ENCODE measurements at regions not wholly inside any gene's neighbourhood (a gene's known extent, or its start where the extent isn't known, plus 50 kb on each side); places are given as distances from the start of the nearest gene placed in this dataset.

DNA sequence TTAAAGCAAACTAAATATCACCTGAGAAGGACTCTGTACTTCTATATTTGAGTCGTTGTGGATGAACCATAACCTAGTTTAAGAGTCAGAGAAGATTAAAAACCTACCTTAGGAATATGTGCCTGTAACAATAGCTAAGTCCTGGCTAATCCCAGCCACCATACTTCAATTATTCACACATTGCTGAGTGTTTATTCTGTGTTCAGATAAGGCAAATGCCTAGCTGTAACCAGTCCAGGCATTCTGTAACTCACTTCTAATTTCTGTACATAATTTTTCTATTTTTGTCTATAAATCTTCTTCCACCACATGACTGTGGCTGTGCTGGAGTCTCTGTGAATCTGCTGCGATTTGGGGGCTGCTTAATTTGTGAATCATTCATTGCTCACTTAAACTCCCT lies 441.9 kb upstream of the ADAMTS5 start:
- H3K27me3 ChIP-seq (ENCODE audit: insufficient read depth, low read length) = no peaks in the 10 kb centered on the region
- no peak overlapping the region for H3K27ac ChIP-seq (ENCODE audit: low read depth, low read length)
- H3K36me3 ChIP-seq (ENCODE audit: insufficient read depth, low read length) = no peaks in the 10 kb centered on the region
- H2AFZ ChIP-seq (ENCODE audit: low read length, unreplicated experiment) = no peak overlapping the region
- no peaks in the 10 kb centered on the region for H3K79me2 ChIP-seq (ENCODE audit: control insufficient read depth, insufficient read depth, low read length, unreplicated experiment)
- H3K4me1 ChIP-seq (ENCODE audit: control insufficient read depth, insufficient read depth, low read length, unreplicated experiment) = peaks cover 4% of the 10 kb centered on the region
- H3K4me3 ChIP-seq (ENCODE audit: low read depth, low read length) = no peak overlapping the region

DNA sequence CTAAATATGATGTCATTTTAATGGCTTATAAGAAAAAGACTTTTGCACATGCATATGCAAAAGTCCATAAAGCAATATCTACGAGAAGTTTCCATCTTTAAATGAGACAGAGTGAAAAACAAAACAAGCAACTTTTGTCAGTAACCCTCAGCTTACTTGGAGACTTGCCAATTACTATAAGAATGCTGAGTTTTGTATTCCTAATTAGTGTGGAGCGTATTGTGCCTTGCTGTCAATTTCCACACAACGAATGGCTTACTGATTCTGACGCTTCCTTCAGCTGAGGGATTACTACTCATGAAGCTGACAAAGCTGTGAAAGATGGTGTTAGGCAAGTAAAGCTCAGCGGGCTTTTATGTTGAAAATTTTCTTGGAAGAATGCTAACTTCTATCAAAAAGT lies 440.4 kb upstream of the ADAMTS5 start:
- Histone ChIP-seq H3K4me1 (ENCODE audit: control insufficient read depth, insufficient read depth, low read length, unreplicated experiment) (peaks cover 4% of the 10 kb centered on the region), H3K36me3 (ENCODE audit: insufficient read depth, low read length) (no peaks in the 10 kb centered on the region), H3K27me3 (ENCODE audit: insufficient read depth, low read length) (no peaks in the 10 kb centered on the region)

DNA sequence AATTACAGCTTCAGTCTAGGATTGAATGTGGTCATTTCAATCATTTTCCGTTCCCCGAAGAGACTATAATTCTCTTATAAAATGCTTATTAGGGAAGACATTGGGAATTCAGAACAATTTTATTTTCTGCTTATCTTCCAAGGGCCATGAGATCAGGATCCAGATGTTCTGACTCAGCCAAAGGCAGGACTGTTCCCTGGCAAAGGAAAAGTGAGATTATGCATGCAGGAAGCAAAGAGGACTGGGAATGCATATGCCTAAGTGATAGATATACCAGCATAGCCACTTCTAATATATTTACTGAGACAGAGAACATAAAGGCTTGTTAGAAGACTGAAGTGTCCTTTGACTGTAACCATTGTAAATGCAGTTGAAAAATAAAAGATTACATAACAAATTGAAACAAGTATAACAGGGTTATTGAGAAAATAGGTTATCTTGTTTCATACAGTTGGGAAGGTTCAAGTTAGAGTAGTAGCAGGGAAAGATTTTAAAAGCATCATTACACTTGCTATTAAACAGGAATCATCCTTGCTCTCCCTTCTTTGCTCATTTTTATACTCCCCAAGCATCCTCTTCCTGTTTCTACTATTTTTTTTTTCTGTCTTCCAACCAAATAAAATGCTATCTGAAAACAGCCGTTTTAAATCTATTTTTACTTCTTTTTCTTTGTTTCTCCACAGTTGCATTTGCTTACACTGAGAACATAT lies 439.6 kb upstream of the ADAMTS5 start:
- Histone ChIP-seq H2AFZ (ENCODE audit: low read length, unreplicated experiment) (peak overlapping the region; percentile 0), H3K27ac (ENCODE audit: low read depth, low read length) (no peak overlapping the region), H3K4me1 (ENCODE audit: control insufficient read depth, insufficient read depth, low read length, unreplicated experiment) (peaks cover 4% of the 10 kb centered on the region), H3K4me3 (ENCODE audit: low read depth, low read length) (no peak overlapping the region), H3K79me2 (ENCODE audit: control insufficient read depth, insufficient read depth, low read length, unreplicated experiment) (no peaks in the 10 kb centered on the region), H3K27me3 (ENCODE audit: insufficient read depth, low read length) (no peaks in the 10 kb centered on the region), H3K36me3 (ENCODE audit: insufficient read depth, low read length) (no peaks in the 10 kb centered on the region)

More for the DNA sequence above, 440.4 kb upstream of the ADAMTS5 start:
- no peak overlapping the region for H3K27ac ChIP-seq (ENCODE audit: low read depth, low read length)
- H2AFZ ChIP-seq (ENCODE audit: low read length, unreplicated experiment) = no peak overlapping the region
- H3K4me3 ChIP-seq (ENCODE audit: low read depth, low read length) = no peak overlapping the region
- no peaks in the 10 kb centered on the region for H3K79me2 ChIP-seq (ENCODE audit: control insufficient read depth, insufficient read depth, low read length, unreplicated experiment)

DNA sequence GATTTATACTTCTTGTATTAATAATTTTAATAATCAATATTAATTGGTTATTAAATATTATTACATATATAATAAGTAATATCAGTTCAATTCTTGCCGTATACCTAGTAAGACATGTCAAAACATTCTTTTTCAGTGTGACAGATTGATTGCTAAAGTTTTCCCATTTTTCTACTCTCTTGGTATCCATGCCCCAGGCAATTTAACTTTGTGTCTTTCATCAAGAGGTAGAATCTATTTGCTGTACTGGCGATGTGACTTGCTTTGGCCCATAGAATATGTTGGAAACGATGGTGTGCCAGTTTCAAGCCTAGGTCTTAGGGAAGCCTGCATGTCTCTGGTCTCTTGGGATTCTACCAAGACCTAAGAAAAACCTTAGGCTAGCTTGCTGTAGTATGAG lies 436.1 kb upstream of the ADAMTS5 start:
- Histone ChIP-seq H2AFZ (ENCODE audit: low read length, unreplicated experiment) (no peak overlapping the region), H3K27me3 (ENCODE audit: insufficient read depth, low read length) (no peaks in the 10 kb centered on the region), H3K79me2 (ENCODE audit: control insufficient read depth, insufficient read depth, low read length, unreplicated experiment) (no peaks in the 10 kb centered on the region), H3K27ac (ENCODE audit: low read depth, low read length) (no peak overlapping the region), H3K4me3 (ENCODE audit: low read depth, low read length) (no peak overlapping the region), H3K4me1 (ENCODE audit: control insufficient read depth, insufficient read depth, low read length, unreplicated experiment) (peaks cover 4% of the 10 kb centered on the region), H3K36me3 (ENCODE audit: insufficient read depth, low read length) (no peaks in the 10 kb centered on the region)

DNA sequence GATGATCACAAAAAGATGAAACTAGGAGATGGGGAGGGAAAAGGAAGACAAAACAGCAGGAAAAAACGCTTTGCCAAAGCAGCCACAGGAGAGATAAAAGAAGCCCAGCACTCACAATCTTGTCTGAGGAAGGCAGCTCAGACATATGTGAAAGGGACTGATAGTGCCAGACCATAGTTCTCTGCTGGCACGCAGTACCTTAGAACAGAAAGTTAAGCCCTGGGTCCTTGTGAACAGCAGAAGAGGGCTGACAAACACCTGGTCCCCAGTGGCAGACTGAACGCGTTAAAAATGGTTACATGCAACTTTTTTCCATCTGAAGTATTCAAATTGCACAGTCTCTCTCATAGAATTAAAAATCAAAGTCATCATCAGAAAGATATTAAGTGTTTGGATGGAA lies 433.2 kb upstream of the ADAMTS5 start:
- H3K36me3 ChIP-seq (ENCODE audit: insufficient read depth, low read length) = no peaks in the 10 kb centered on the region
- no peaks in the 10 kb centered on the region for H3K4me1 ChIP-seq (ENCODE audit: control insufficient read depth, insufficient read depth, low read length, unreplicated experiment)
- no peak overlapping the region for H3K4me3 ChIP-seq (ENCODE audit: low read depth, low read length)
- H3K27me3 ChIP-seq (ENCODE audit: insufficient read depth, low read length) = no peaks in the 10 kb centered on the region
- H2AFZ ChIP-seq (ENCODE audit: low read length, unreplicated experiment) = no peak overlapping the region
- no peak overlapping the region for H3K27ac ChIP-seq (ENCODE audit: low read depth, low read length)
- no peaks in the 10 kb centered on the region for H3K79me2 ChIP-seq (ENCODE audit: control insufficient read depth, insufficient read depth, low read length, unreplicated experiment)

DNA sequence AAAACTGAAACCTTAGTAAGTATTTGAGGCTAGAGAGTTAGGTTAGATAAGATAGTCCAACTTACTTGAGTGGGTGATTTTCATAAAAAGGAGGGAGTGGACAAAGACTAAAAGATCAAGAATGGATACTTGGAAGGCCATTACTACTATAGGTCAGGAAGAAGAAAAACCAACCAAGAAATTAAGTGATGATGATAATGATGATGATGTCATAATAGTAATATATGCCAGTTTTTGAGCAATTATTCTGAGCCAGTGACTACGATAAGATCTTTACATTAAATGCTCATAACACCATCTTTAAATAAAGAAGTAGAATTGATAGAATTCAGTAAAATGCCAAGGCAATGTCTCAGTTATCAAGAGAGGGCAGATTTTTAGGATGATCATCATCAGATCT lies 430.7 kb upstream of the ADAMTS5 start:
- Histone ChIP-seq H3K79me2 (ENCODE audit: control insufficient read depth, insufficient read depth, low read length, unreplicated experiment) (no peaks in the 10 kb centered on the region), H2AFZ (ENCODE audit: low read length, unreplicated experiment) (no peak overlapping the region), H3K27ac (ENCODE audit: low read depth, low read length) (no peak overlapping the region), H3K4me3 (ENCODE audit: low read depth, low read length) (no peak overlapping the region), H3K27me3 (ENCODE audit: insufficient read depth, low read length) (no peaks in the 10 kb centered on the region), H3K36me3 (ENCODE audit: insufficient read depth, low read length) (no peaks in the 10 kb centered on the region), H3K4me1 (ENCODE audit: control insufficient read depth, insufficient read depth, low read length, unreplicated experiment) (no peaks in the 10 kb centered on the region)

DNA sequence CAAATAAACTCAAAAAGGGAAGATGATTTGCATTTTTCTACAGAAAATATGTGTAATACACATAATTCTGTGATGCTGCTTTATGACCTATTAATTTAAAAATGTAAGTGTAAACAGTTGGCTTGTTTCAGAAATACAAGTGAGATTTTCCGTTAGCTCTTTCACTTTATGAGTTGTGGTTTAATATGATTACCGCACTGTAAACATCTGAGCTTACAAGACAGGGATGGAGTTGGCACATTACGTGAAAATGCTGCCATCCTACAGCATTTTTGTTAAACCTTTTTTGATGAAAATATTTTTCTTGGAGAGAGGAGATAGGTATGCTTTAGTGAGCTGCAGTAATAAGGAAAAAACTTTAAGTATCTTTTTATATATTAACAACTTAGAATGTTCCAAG lies 426.8 kb upstream of the ADAMTS5 start:
- no peaks in the 10 kb centered on the region for H3K36me3 ChIP-seq (ENCODE audit: insufficient read depth, low read length)
- no peaks in the 10 kb centered on the region for H3K4me1 ChIP-seq (ENCODE audit: control insufficient read depth, insufficient read depth, low read length, unreplicated experiment)
- no peak overlapping the region for H3K4me3 ChIP-seq (ENCODE audit: low read depth, low read length)
- H3K27ac ChIP-seq (ENCODE audit: low read depth, low read length) = no peak overlapping the region
- H2AFZ ChIP-seq (ENCODE audit: low read length, unreplicated experiment) = no peak overlapping the region
- H3K79me2 ChIP-seq (ENCODE audit: control insufficient read depth, insufficient read depth, low read length, unreplicated experiment) = no peaks in the 10 kb centered on the region
- no peaks in the 10 kb centered on the region for H3K27me3 ChIP-seq (ENCODE audit: insufficient read depth, low read length)

DNA sequence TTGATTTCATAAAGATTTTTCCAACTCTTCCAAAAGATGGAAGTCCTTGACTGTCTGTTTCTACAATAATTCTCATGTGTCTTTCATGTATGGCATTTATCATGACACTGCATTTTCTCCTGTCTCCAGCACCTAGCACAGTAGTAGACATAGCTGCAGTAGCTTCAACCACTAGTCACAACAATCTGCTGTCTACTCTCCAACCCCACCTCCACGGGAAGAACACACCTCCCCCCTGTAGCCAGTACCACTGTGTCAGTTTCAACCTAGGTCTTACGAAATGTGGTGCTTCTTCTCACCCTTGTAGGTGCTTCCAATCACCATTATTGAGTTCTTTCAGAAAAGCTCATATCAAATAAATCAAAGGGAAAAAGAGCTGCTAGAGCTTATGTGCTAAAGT lies 425.1 kb upstream of the ADAMTS5 start:
- no peak overlapping the region for H3K4me3 ChIP-seq (ENCODE audit: low read depth, low read length)
- no peaks in the 10 kb centered on the region for H3K4me1 ChIP-seq (ENCODE audit: control insufficient read depth, insufficient read depth, low read length, unreplicated experiment)
- no peaks in the 10 kb centered on the region for H3K79me2 ChIP-seq (ENCODE audit: control insufficient read depth, insufficient read depth, low read length, unreplicated experiment)
- H3K27ac ChIP-seq (ENCODE audit: low read depth, low read length) = no peak overlapping the region
- no peaks in the 10 kb centered on the region for H3K27me3 ChIP-seq (ENCODE audit: insufficient read depth, low read length)
- H3K36me3 ChIP-seq (ENCODE audit: insufficient read depth, low read length) = no peaks in the 10 kb centered on the region
- H2AFZ ChIP-seq (ENCODE audit: low read length, unreplicated experiment) = no peak overlapping the region

DNA sequence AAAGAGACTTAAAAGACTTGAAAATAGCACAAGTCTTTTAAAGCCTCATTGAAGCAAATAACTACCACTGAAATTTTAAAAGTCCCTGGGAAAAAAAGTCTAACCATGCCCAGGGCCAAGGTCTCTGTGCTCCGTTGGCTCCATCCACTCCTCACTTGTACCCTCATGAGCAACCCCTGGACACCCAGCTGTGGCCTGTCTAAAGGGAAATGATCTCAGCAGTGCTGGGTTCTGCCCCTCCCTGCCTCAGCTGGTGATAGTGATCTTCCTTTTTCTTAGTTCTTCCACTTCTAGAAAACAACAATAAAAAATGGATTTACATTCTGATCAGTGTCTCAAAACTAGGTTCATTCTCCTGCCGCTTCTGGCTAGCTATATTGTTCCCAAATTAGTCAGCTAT lies 423.5 kb upstream of the ADAMTS5 start:
- Histone ChIP-seq H3K27me3 (ENCODE audit: insufficient read depth, low read length) (no peaks in the 10 kb centered on the region), H3K79me2 (ENCODE audit: control insufficient read depth, insufficient read depth, low read length, unreplicated experiment) (no peaks in the 10 kb centered on the region), H3K4me3 (ENCODE audit: low read depth, low read length) (no peak overlapping the region)

DNA sequence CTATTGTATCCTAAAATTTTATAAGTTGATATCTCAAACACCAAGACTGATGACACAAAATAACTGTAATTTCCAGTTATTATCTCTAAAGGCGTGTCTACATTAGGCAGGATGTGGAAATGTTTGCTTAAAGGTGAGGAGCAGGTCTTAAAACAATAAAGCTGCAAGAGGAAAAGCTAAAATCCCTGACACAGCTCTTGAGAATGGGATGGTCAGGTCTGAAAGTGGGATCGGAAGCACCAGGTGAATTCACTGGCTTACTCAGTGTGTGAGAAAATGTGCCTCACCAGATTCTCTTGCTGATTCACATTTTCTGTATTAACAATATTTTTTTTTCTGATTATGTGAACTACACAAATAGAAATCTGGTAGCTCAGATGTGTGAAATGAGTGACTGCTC lies 421.9 kb upstream of the ADAMTS5 start:
- no peak overlapping the region for H3K4me3 ChIP-seq (ENCODE audit: low read depth, low read length)
- no peaks in the 10 kb centered on the region for H3K4me1 ChIP-seq (ENCODE audit: control insufficient read depth, insufficient read depth, low read length, unreplicated experiment)
- H3K79me2 ChIP-seq (ENCODE audit: control insufficient read depth, insufficient read depth, low read length, unreplicated experiment) = no peaks in the 10 kb centered on the region
- no peak overlapping the region for H3K27ac ChIP-seq (ENCODE audit: low read depth, low read length)
- H3K36me3 ChIP-seq (ENCODE audit: insufficient read depth, low read length) = no peaks in the 10 kb centered on the region
- no peaks in the 10 kb centered on the region for H3K27me3 ChIP-seq (ENCODE audit: insufficient read depth, low read length)
- no peak overlapping the region for H2AFZ ChIP-seq (ENCODE audit: low read length, unreplicated experiment)

More for the DNA sequence above, 423.5 kb upstream of the ADAMTS5 start:
- Histone ChIP-seq H3K4me1 (ENCODE audit: control insufficient read depth, insufficient read depth, low read length, unreplicated experiment) (no peaks in the 10 kb centered on the region), H3K36me3 (ENCODE audit: insufficient read depth, low read length) (no peaks in the 10 kb centered on the region), H3K27ac (ENCODE audit: low read depth, low read length) (no peak overlapping the region), H2AFZ (ENCODE audit: low read length, unreplicated experiment) (no peak overlapping the region)

DNA sequence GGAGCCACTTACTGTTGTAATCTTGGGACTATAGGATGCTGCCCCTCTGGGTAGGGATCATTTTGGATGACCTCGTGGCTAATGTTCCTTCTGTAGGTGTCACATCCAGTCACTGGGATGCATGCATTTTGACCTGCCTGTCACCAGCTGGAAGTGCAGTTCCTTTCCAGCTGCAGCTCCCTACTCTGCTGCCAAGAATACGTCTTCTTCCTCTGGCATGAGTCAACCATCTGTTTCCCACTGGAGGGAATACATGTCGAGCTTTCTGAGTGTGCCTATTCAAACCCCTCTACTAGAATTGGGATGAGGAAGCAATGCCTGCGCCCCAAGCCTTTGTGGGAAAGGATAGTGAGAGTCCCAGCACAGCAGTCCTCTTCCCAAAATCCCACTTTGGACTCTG lies 415.5 kb upstream of the ADAMTS5 start:
- Histone ChIP-seq H3K79me2 (ENCODE audit: control insufficient read depth, insufficient read depth, low read length, unreplicated experiment) (no peaks in the 10 kb centered on the region), H2AFZ (ENCODE audit: low read length, unreplicated experiment) (no peak overlapping the region), H3K4me3 (ENCODE audit: low read depth, low read length) (no peak overlapping the region), H3K27ac (ENCODE audit: low read depth, low read length) (no peak overlapping the region), H3K4me1 (ENCODE audit: control insufficient read depth, insufficient read depth, low read length, unreplicated experiment) (no peaks in the 10 kb centered on the region), H3K36me3 (ENCODE audit: insufficient read depth, low read length) (no peaks in the 10 kb centered on the region), H3K27me3 (ENCODE audit: insufficient read depth, low read length) (no peaks in the 10 kb centered on the region)
